Glutamatergic neuron (in vitro differentiated cells): ENCODE measurements at regions not wholly inside any gene's neighbourhood (a gene's known extent, or its start where the extent isn't known, plus 50 kb on each side); places are given as distances from the start of the nearest gene placed in this dataset.

ENCODE experiments used
- DNase-seq: peaks from one replicate; pipeline ENCODE4 v3.0.0; 2022
- H3K27ac Mint-ChIP-seq: one replicate; pipeline ENCODE4 v1.8.0; 2020; ENCODE audit warnings: mild to moderate bottlenecking, mixed read lengths, inconsistent platforms; ENCODE audit not compliant: unreplicated experiment
- H3K27me3 Mint-ChIP-seq: one replicate; pipeline ENCODE4 v1.8.0; 2020; ENCODE audit warnings: mild to moderate bottlenecking, moderate library complexity, mixed read lengths, inconsistent platforms; ENCODE audit not compliant: unreplicated experiment
- H3K36me3 Mint-ChIP-seq: one replicate; pipeline ENCODE4 v1.8.0; 2020; ENCODE audit warnings: mild to moderate bottlenecking, mixed read lengths, inconsistent platforms; ENCODE audit not compliant: unreplicated experiment
- H3K4me1 Mint-ChIP-seq: one replicate; pipeline ENCODE4 v1.8.0; 2020; ENCODE audit warnings: mild to moderate bottlenecking, low read depth, mixed read lengths, inconsistent platforms; ENCODE audit not compliant: unreplicated experiment
- H3K4me3 Mint-ChIP-seq: one replicate; pipeline ENCODE4 v1.8.0; 2020; ENCODE audit warnings: mild to moderate bottlenecking, mixed read lengths, inconsistent platforms; ENCODE audit not compliant: unreplicated experiment
- H3K9me3 Mint-ChIP-seq: one replicate; pipeline ENCODE4 v1.8.0; 2020; ENCODE audit warnings: mild to moderate bottlenecking, moderate library complexity, mixed read lengths, inconsistent platforms; ENCODE audit not compliant: unreplicated experiment
- TF ChIP-seq, protein P1 (sequence below): fragments of 200-600 bp; sonication (generic); IDR thresholded peaks from one replicate; pipeline ENCODE4 v1.5.0; 2021; ENCODE audit not compliant: partially characterized antibody, unreplicated experiment

DNA sequence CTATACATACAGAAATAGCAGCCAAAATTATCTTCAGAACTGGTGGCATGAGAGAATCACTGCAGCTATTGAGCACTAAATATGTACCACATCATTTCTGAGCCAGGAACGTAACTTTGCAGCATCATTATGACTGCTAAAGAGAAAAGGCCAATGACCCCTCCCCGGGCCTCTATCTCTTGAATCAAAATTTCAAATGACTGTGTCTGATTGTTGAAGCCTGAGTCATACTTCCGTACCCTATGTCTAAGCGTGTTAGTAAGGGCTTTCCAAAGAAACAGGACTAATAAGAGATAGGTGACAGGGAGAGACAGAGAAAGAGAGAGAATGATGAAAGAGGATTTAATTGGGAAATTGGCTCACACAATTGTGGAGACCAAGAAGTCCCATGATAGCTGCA lies 445.5 kb upstream of the SPANXN1 start:
- Mint-ChIP-seq H3K36me3 (no peaks in the 10 kb centered on the region), H3K4me1 (no peaks in the 10 kb centered on the region), H3K4me3 (no peak overlapping the region), H3K27me3 (no peaks in the 10 kb centered on the region), H3K27ac (no peak overlapping the region), H3K9me3 (no peaks in the 10 kb centered on the region)
- no peak for DNase-seq
- TF ChIP-seq, protein P1, sequence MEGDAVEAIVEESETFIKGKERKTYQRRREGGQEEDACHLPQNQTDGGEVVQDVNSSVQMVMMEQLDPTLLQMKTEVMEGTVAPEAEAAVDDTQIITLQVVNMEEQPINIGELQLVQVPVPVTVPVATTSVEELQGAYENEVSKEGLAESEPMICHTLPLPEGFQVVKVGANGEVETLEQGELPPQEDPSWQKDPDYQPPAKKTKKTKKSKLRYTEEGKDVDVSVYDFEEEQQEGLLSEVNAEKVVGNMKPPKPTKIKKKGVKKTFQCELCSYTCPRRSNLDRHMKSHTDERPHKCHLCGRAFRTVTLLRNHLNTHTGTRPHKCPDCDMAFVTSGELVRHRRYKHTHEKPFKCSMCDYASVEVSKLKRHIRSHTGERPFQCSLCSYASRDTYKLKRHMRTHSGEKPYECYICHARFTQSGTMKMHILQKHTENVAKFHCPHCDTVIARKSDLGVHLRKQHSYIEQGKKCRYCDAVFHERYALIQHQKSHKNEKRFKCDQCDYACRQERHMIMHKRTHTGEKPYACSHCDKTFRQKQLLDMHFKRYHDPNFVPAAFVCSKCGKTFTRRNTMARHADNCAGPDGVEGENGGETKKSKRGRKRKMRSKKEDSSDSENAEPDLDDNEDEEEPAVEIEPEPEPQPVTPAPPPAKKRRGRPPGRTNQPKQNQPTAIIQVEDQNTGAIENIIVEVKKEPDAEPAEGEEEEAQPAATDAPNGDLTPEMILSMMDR, result no peak

DNA sequence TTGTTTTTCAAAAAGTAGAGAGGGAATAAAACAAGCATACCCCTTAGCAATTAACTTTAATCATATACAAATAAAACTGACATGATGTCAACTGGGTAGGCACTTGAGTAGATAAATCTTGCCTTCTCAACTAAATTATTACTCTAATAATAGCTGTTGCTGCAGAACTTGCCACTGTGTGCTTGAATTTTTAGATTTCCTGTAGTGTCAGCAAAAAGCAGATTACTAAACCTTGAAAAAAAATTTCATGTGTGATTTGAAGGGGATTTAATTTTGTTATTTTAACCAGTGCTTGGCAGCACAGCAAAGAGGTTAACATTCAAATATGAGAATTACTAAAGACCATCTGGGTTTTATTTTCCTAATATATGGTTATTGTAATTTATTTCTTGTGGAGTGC lies 438.3 kb upstream of the SPANXN1 start:
- Mint-ChIP-seq H3K27ac (no peak overlapping the region), H3K9me3 (no peaks in the 10 kb centered on the region), H3K27me3 (no peaks in the 10 kb centered on the region), H3K4me1 (no peaks in the 10 kb centered on the region), H3K36me3 (no peaks in the 10 kb centered on the region), H3K4me3 (no peak overlapping the region)
- TF ChIP-seq, protein P1, result no peak
- no peak for DNase-seq

DNA sequence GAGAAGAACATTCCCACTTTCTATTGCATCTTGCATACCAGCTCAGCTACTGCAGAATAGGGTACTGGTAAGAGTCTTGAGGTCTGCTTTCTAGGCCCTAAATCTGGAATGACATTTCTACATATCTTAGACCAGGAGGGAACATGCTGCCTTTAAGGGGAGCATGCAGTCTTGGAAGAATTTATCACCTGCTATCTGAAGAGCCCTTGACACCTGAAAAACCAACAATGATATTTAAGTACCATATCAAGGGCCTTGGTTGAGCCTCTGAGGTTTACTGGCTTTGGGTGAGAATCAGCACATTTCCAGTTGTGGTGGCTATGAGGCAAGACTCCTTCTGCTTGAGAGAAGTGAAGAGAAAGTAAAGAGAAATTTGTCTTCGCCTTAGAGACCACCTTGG lies 436.8 kb upstream of the SPANXN1 start:
- no peaks in the 10 kb centered on the region for H3K27me3 Mint-ChIP-seq
- no peaks in the 10 kb centered on the region for H3K36me3 Mint-ChIP-seq
- no peak overlapping the region for H3K27ac Mint-ChIP-seq
- no peak for DNase-seq
- H3K4me1 Mint-ChIP-seq, result no peaks in the 10 kb centered on the region
- no peak overlapping the region for H3K4me3 Mint-ChIP-seq
- H3K9me3 Mint-ChIP-seq, result no peaks in the 10 kb centered on the region
- TF ChIP-seq, protein P1, result no peak

DNA sequence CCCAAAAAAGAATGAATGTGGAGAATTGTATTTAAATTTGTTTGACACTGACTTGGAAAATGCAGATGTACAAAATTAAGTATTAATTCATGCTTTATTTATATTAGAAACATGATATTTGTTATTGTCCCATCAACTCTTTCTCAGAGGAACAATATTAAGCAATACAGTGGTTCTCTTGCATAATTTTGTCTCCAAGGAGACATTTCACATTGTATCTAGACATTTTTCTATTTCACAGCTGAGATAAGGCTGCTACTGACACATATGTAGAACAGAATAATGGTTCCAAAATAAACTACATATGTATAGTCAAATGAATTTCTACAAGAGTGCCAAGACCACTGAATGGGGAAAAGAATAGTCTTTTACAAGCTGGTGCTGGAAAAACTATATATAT lies 427.9 kb upstream of the SPANXN1 start:
- TF ChIP-seq, protein P1, result no peak
- DNase-seq, result no peak
- H3K27ac Mint-ChIP-seq, result no peak overlapping the region
- no peaks in the 10 kb centered on the region for H3K36me3 Mint-ChIP-seq
- H3K27me3 Mint-ChIP-seq, result no peaks in the 10 kb centered on the region
- H3K4me1 Mint-ChIP-seq, result no peaks in the 10 kb centered on the region
- H3K9me3 Mint-ChIP-seq, result no peaks in the 10 kb centered on the region
- no peak overlapping the region for H3K4me3 Mint-ChIP-seq

DNA sequence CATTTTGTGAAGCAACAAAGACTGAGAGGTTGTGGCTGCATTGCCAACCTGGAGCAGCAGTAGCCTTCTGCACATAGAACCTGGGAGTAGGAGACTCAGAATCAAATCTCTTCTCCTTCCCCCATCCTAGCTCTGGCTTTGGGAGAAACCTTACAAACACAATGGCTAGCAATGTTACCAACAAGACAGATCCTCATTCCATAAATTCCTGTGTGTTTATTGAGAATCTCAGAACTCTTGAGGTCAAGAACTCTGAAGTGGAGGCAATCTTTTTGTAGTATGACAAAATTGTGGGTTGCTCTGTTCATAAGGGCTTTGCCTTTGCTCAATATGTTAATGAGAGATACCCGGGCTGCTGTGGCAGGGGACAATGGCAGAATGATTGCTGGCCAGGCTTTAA lies 406.7 kb upstream of the SPANXN1 start:
- Mint-ChIP-seq H3K4me1 (no peaks in the 10 kb centered on the region), H3K27me3 (no peaks in the 10 kb centered on the region), H3K9me3 (no peaks in the 10 kb centered on the region), H3K36me3 (no peaks in the 10 kb centered on the region), H3K4me3 (no peak overlapping the region), H3K27ac (no peak overlapping the region)
- TF ChIP-seq, protein P1, result no peak
- DNase-seq, result no peak
